ENCODE measurements at regions not wholly inside any gene's neighbourhood (a gene's known extent, or its start where the extent isn't known, plus 50 kb on each side); places are given as distances from the start of the nearest gene placed in this dataset.
A peak's percentile ranks its signal among the peaks of the same experiment; 100 is the strongest.

DNA sequence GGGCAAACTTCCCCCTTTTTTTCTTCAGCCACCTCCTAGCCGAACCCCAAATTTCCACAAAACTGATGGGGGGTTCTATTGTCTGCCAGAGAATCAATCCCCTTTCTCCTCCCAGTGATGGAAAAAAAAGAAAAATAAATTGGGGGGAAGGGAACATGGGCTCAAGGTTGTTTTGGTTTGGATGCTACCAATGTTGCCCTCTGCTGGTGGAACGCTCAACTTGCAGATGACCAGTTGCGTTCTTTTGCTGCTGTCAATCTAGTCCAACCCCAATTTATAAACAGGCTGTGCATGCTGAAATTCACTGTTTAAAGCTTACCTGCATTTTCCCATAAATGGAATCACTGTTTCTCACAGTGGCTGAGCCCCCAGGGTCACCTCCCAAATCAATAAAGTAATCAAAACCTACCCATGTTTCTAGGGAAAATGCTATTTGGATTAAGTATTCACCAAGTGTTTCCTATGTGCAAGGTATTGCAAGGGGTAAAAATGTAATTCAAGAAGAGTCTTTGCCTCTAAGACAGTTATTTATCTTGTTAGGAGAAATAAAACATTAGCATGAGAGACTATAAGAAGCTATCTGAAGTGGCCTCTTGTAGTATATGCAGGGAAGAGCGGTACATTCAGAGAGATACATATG is 116.7 kb upstream of the TMEM164 start:
- TF ChIP-seq POLR2A (IDR thresholded peaks at IDR 0.05) = no peak
- TF ChIP-seq, protein P1, sequence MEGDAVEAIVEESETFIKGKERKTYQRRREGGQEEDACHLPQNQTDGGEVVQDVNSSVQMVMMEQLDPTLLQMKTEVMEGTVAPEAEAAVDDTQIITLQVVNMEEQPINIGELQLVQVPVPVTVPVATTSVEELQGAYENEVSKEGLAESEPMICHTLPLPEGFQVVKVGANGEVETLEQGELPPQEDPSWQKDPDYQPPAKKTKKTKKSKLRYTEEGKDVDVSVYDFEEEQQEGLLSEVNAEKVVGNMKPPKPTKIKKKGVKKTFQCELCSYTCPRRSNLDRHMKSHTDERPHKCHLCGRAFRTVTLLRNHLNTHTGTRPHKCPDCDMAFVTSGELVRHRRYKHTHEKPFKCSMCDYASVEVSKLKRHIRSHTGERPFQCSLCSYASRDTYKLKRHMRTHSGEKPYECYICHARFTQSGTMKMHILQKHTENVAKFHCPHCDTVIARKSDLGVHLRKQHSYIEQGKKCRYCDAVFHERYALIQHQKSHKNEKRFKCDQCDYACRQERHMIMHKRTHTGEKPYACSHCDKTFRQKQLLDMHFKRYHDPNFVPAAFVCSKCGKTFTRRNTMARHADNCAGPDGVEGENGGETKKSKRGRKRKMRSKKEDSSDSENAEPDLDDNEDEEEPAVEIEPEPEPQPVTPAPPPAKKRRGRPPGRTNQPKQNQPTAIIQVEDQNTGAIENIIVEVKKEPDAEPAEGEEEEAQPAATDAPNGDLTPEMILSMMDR (IDR thresholded peaks at IDR 0.05) = peak; percentile 51 to 71 (median 57)
- no peak for TF ChIP-seq POLR2AphosphoS5 (IDR thresholded peaks at IDR 0.05)
